ENCODE measurements at regions not wholly inside any gene's neighbourhood (a gene's known extent, or its start where the extent isn't known, plus 50 kb on each side); places are given as distances from the start of the nearest gene placed in this dataset.

GRCh38 chr11:98431463-98432359, 589.0 kb upstream of the CNTN5 start:
- no peak for TF ChIP-seq CTCF (IDR thresholded peaks at IDR 0.05 in 4 of 5, conservative IDR thresholded peaks at IDR 0.05 in 1 of 5)
- no peak for TF ChIP-seq POLR2A (IDR thresholded peaks at IDR 0.05)

Data from gastrocnemius medialis (tissue), 4 donors.